SK-N-SH (cell line): ENCODE measurements at regions not wholly inside any gene's neighbourhood (a gene's known extent, or its start where the extent isn't known, plus 50 kb on each side); places are given as distances from the start of the nearest gene placed in this dataset.

ENCODE experiments used
- GABPA ChIP-seq: IDR thresholded peaks from 2 replicates; pipeline ENCODE4 v1.4.0; 2012; ENCODE audit warnings: low read depth, mild to moderate bottlenecking
- RAD21 ChIP-seq: IDR thresholded peaks from 2 replicates; pipeline ENCODE4 v1.6.1; 2012; ENCODE audit warnings: mild to moderate bottlenecking, low read length
- TF ChIP-seq, protein P1 (sequence below): IDR thresholded peaks from 2 replicates; pipeline ENCODE4 v1.4.0; 2012; ENCODE audit warnings: low read depth
- TF ChIP-seq, protein P2 (sequence below): fragments of 200-600 bp; sonication (generic); IDR thresholded peaks from 2 replicates; pipeline ENCODE4 v1.6.1; 2017; ENCODE audit warnings: antibody characterized with exemption, mild to moderate bottlenecking, moderate library complexity
- TF ChIP-seq, protein P3 (sequence below): IDR thresholded peaks from 2 replicates; pipeline ENCODE4 v1.4.0; 2012; ENCODE audit warnings: low read depth, borderline replicate concordance

DNA sequence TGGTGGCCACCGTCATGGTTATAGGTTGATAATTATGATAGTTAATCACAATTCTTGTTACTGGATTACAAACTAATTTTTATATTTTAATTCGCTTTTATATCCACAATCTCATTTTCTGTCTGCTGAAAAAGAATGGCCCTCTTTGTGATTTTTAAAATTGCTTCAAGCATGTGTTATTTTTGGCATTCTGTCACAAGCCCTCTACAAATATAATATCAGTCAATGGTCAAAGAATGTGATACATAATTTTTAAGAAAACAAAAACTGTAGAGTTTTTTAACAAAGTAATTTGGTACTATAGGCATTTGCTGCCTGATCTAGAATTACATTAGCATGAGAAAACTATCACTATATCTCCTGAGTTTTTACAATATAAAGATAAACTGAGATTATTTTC lies 352.0 kb upstream of the TMTC1 start:
- TF ChIP-seq GABPA (no peak), RAD21 (no peak)
- TF ChIP-seq, protein P1, sequence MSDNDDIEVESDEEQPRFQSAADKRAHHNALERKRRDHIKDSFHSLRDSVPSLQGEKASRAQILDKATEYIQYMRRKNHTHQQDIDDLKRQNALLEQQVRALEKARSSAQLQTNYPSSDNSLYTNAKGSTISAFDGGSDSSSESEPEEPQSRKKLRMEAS = no peak
- TF ChIP-seq, protein P2, sequence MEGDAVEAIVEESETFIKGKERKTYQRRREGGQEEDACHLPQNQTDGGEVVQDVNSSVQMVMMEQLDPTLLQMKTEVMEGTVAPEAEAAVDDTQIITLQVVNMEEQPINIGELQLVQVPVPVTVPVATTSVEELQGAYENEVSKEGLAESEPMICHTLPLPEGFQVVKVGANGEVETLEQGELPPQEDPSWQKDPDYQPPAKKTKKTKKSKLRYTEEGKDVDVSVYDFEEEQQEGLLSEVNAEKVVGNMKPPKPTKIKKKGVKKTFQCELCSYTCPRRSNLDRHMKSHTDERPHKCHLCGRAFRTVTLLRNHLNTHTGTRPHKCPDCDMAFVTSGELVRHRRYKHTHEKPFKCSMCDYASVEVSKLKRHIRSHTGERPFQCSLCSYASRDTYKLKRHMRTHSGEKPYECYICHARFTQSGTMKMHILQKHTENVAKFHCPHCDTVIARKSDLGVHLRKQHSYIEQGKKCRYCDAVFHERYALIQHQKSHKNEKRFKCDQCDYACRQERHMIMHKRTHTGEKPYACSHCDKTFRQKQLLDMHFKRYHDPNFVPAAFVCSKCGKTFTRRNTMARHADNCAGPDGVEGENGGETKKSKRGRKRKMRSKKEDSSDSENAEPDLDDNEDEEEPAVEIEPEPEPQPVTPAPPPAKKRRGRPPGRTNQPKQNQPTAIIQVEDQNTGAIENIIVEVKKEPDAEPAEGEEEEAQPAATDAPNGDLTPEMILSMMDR = no peak
- TF ChIP-seq, protein P3, sequence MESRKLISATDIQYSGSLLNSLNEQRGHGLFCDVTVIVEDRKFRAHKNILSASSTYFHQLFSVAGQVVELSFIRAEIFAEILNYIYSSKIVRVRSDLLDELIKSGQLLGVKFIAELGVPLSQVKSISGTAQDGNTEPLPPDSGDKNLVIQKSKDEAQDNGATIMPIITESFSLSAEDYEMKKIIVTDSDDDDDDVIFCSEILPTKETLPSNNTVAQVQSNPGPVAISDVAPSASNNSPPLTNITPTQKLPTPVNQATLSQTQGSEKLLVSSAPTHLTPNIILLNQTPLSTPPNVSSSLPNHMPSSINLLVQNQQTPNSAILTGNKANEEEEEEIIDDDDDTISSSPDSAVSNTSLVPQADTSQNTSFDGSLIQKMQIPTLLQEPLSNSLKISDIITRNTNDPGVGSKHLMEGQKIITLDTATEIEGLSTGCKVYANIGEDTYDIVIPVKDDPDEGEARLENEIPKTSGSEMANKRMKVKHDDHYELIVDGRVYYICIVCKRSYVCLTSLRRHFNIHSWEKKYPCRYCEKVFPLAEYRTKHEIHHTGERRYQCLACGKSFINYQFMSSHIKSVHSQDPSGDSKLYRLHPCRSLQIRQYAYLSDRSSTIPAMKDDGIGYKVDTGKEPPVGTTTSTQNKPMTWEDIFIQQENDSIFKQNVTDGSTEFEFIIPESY = no peak
